ENCODE measurements at regions not wholly inside any gene's neighbourhood (a gene's known extent, or its start where the extent isn't known, plus 50 kb on each side); places are given as distances from the start of the nearest gene placed in this dataset.

DNA sequence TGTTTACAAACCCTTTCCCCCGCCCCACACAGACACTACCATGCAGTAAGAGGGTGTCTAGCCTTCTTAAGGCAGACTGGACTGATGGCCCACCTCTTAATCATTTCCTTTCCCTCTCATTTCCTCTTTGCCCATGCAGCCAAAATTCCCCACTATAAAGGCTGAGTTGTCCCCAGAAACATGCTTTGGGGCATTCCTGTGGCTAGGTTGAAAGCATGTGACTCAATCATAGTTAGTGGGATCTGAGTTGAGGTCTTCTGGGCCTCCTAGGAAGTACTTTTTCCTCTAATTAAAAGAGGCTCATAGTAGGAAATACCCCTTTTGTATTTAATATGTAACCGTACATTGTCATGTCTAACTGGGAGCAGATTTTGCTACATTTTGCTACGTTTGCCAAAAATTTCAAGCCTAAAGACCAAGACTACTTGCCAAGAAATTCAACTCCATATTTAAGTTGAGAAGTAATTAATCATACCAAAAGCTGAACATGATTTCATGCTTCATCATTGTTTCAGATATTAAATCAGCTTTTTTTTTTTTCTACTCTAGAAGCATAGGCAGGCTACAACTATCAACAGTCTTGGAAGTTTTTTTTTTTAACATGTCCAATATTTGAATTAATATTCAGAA is 174.7 kb downstream of the ADGRL4 start:
- FAIRE-seq (no peak), DNase-seq (ENCODE audit: insufficient read length, low spot score) (no peak)
- TF ChIP-seq TAF1 (IDR thresholded peaks at IDR 0.05; ENCODE audit: low read depth, low read length) (no peak), SPI1 (IDR thresholded peaks at IDR 0.05; ENCODE audit: low read depth, low read length) (peak; percentile 65)

DNA sequence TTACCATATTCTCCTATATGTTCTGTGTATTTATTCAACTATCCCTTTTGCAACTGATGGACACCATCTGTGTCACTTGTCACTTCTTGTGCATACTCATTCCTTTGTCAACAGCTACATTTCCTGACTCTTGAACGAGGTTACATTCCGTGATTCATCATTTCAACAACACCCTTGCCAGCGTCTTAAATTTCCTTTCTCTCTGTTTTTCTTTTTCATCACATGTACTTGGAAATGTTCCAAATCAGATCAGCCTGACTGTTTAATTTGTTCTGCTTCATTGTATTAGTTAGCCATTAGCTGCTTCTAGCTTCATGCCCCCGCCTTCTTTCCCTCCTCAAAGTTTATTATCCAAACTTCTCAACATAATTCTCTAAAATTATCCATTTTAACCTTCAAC is 173.0 kb downstream of the ADGRL4 start:
- peak; percentile 33 for FAIRE-seq
- TF ChIP-seq POLR2AphosphoS5 (IDR thresholded peaks at IDR 0.05; ENCODE audit: low read depth, low read length) (no peak), PAX5 (IDR thresholded peaks at IDR 0.05; ENCODE audit: insufficient read depth, low read length, severe bottlenecking) (no peak), TAF1 (IDR thresholded peaks at IDR 0.05; ENCODE audit: low read depth, low read length) (no peak), POLR2A (IDR thresholded peaks at IDR 0.05; ENCODE audit: low read depth, low read length) (no peak)
- no peak for DNase-seq (ENCODE audit: insufficient read length, low spot score)

DNA sequence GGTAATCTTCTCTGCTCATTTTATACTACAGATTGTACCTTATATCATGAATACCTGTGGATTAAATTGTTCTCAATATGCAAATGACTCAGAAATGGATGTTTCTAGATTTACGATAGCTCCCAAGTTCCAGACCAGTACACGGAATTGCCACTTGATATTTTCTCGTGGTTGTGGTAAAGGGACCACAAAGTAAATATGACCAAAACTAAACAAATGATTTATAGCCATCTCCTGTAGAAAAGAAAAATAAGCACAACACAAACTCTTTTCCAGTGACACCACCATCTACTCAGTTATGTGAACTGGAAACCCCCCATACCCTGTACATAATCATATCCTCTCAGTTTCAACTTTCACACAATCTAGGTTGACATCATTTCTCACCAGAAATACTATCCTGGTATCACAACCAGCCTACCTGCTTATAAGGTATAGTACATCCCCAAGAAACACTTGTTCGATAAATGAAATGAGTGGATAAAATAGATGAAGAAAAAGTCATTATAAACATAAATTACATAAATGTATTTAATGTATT is 172.3 kb downstream of the ADGRL4 start:
- TF ChIP-seq POLR2AphosphoS5 (IDR thresholded peaks at IDR 0.05; ENCODE audit: low read depth, low read length) = no peak
- no peak for TF ChIP-seq POLR2A (IDR thresholded peaks at IDR 0.05; ENCODE audit: low read depth, low read length)
- TF ChIP-seq POU2F2 (IDR thresholded peaks at IDR 0.05; ENCODE audit: low read depth, low read length) = no peak
- no peak for TF ChIP-seq TAF1 (IDR thresholded peaks at IDR 0.05; ENCODE audit: low read depth, low read length)
- no peak for TF ChIP-seq PAX5 (IDR thresholded peaks at IDR 0.05; ENCODE audit: insufficient read depth, low read length, severe bottlenecking)
- TF ChIP-seq SPI1 (IDR thresholded peaks at IDR 0.05; ENCODE audit: low read depth, low read length) = no peak
- DNase-seq (ENCODE audit: insufficient read length, low spot score) = no peak
- FAIRE-seq = peak; percentile 80

DNA sequence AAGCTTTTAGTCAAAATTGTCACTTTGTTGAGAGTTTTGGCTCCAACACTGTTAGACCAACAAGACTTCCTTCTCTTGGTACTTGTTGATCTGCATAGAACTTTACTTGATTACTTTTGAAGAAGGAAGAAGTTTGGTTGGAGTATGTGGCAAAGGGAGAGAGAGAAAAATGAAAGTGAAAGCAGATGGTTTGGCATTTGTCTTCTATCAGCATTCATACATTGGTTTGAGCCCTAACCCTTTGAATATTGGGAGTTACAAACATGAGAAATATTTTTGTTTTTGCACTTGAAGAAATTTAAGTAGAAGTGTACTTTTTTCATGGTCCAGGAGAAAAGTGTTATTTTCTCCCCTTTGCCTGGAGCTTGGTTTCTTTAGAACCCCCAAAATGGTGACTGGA is 169.8 kb downstream of the ADGRL4 start:
- FAIRE-seq = no peak
- no peak for DNase-seq (ENCODE audit: insufficient read length, low spot score)
- TF ChIP-seq POLR2A (IDR thresholded peaks at IDR 0.05; ENCODE audit: low read depth, low read length) = no peak
- TF ChIP-seq PAX5 (IDR thresholded peaks at IDR 0.05; ENCODE audit: insufficient read depth, low read length, severe bottlenecking) = no peak
- no peak for TF ChIP-seq POU2F2 (IDR thresholded peaks at IDR 0.05; ENCODE audit: low read depth, low read length)
- TF ChIP-seq SPI1 (IDR thresholded peaks at IDR 0.05; ENCODE audit: low read depth, low read length) = no peak

DNA sequence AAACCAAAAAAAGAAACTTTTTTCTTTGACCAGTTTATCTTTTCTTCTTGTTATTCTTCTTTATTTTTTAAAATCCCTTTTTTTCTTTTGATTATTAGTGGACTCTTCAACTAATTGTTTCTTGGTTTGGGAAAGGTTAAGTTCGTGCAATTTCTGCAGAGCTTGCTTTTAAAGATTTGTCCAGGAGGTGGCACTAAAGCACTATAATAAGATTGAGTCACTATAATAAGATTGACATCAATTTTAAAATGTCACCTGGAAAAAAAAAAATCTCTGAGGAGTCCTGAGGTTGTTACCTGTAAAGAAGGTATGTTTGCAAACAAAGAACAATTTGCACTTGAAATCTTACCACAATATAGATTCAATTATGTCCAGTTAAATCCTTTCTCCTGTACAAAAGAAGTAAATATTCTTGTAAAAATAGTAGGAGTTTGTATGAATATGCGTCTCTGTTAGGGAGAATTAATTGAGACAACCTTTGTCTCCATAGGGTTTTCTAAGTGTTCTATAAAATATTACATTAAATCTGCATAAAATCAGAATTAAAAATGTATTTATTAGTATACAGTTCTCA is 166.7 kb downstream of the ADGRL4 start:
- no peak for TF ChIP-seq PAX5 (IDR thresholded peaks at IDR 0.05; ENCODE audit: insufficient read depth, low read length, severe bottlenecking)
- TF ChIP-seq TAF1 (IDR thresholded peaks at IDR 0.05; ENCODE audit: low read depth, low read length) = no peak
- no peak for DNase-seq (ENCODE audit: insufficient read length, low spot score)
- FAIRE-seq = no peak
